C4-2B (cell line): ENCODE measurements at regions not wholly inside any gene's neighbourhood (a gene's known extent, or its start where the extent isn't known, plus 50 kb on each side); places are given as distances from the start of the nearest gene placed in this dataset.
A peak's percentile ranks its signal among the peaks of the same experiment; 100 is the strongest.
"Not testable (repeated sequence)": the region's sequence is repeated elsewhere in the genome, so short reads cannot be mapped to it uniquely, and the experiment has no call there.

Source experiments
- H3K27ac ChIP-seq: fragments of 450-650 bp; 2 replicates; pipeline ENCODE4 v1.5.1; 2017
- ZFX ChIP-seq: fragments of 450-650 bp; IDR thresholded peaks from 2 replicates; pipeline ENCODE4 v1.6.1; 2017
- TF ChIP-seq, protein P1 (sequence below): fragments of 450-650 bp; conservative IDR thresholded peaks from 2 replicates; pipeline ENCODE4 v1.5.1; 2017; ENCODE audit warnings: mild to moderate bottlenecking

DNA sequence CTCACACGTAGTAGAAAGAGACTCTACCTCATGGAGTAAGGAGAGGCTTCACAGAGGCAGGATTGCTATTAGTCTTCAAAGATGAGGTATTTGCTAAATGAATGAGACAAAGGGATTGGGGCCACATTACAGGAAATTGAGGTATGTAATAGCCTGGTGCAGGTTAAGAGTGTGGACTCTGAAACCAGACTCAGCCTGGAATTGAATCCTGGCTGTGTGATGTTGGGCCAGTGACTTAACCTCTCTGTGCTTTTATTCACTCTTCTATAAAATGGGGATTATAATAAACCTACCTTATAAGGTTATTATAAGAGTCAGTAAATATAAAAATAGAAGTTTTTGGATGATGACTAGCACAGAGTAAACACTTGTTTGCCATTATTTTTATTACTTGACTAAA, 64.7 kb upstream of the ATRNL1 start:
- no peak overlapping the region for H3K27ac ChIP-seq
- TF ChIP-seq ZFX: no peak
- TF ChIP-seq, protein P1, sequence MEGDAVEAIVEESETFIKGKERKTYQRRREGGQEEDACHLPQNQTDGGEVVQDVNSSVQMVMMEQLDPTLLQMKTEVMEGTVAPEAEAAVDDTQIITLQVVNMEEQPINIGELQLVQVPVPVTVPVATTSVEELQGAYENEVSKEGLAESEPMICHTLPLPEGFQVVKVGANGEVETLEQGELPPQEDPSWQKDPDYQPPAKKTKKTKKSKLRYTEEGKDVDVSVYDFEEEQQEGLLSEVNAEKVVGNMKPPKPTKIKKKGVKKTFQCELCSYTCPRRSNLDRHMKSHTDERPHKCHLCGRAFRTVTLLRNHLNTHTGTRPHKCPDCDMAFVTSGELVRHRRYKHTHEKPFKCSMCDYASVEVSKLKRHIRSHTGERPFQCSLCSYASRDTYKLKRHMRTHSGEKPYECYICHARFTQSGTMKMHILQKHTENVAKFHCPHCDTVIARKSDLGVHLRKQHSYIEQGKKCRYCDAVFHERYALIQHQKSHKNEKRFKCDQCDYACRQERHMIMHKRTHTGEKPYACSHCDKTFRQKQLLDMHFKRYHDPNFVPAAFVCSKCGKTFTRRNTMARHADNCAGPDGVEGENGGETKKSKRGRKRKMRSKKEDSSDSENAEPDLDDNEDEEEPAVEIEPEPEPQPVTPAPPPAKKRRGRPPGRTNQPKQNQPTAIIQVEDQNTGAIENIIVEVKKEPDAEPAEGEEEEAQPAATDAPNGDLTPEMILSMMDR: no peak

- no peak for TF ChIP-seq ZFX
- TF ChIP-seq, protein P1: no peak
- peak overlapping the region; percentile 68; the same call in 1 of the 2 replicates for H3K27ac ChIP-seq
Observed at GRCh38 chr10:115029452-115030375, 63.5 kb upstream of the ATRNL1 start.

DNA sequence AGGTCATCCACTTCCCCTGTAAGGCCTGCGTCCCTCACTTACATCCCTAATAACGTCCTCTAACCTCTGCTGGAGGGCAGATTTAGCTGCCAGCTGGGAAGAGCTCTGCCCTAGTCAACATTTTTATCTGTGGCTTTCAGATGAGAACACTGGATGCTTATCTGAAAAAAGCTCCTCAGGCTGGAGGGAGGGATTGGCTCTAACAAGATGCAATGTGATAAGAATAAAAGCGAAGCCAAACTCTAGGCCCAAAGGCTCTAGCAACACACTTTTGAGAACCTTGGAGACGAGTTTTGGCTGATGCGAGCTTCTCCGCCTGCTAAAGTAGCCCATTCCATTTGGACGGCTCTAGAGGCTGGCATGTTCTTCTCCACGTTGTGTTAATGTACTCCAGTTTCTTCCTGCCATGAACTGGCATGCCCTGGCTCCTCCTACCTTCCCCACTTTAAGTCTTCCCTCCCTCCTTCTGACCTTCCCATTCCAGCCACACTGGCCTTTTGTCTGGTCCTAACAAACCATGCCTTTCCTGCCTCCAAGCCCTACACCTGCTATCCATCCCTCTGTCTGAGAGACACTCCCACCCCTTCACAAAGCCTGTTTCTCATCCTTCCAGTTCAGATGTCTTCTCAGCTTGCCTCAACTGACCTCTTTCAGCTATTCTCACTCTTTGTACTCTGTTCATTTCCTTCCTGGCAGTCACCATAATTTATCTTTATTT, 62.5 kb upstream of the ATRNL1 start:
- TF ChIP-seq, protein P1: no peak
- no peak for TF ChIP-seq ZFX
- peak overlapping the region; percentile 68 for H3K27ac ChIP-seq

DNA sequence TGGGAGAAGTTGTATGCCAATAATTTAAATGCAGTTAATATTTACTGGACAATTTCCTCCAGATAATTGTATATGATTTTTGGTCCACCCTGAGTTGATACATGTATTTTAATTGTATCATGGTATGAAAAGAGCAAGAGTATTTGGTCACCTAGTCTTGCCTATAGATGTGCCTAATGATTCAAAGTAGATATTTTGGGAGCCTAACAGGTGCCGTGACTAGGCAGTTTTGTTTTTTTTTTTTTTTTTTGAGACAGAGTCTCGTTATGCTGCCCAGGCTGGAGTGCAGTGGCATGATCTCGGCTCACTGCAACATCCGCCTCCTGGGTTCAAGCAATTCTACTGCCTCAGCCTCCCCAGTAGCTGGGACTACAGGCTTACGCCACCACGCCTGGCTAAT, 59.3 kb upstream of the ATRNL1 start:
- no peak for TF ChIP-seq ZFX
- TF ChIP-seq, protein P1: no peak
- H3K27ac ChIP-seq: no peak overlapping the region

- H3K27ac ChIP-seq: not testable (repeated sequence)
Observed at GRCh38 chr10:115039781-115040180, 53.4 kb upstream of the ATRNL1 start.
